ENCODE measurements at regions not wholly inside any gene's neighbourhood (a gene's known extent, or its start where the extent isn't known, plus 50 kb on each side); places are given as distances from the start of the nearest gene placed in this dataset.
"Not testable (repeated sequence)": the region's sequence is repeated elsewhere in the genome, so short reads cannot be mapped to it uniquely, and the experiment has no call there.

DNA sequence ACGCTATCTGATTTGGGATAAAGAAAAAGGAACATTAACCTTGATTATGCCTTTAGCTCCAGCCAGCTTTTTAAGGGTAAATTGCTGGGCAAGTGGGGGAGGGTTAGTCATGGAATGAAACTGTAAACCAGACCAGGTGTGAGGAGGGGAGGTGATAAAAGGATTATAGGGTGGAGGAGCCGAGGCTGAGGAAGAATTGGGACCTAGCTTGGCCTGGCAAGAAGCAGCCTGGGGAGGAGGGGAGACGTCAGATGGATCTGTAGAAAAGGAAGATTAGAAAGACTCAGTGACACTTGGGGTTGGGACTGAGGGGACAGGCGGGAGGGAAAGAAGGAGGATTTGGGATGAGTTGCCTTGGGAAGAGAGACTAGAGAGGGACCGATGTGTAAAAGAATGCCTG, 590.8 kb upstream of the MDGA2 start:
- DNase-seq (ENCODE audit: low spot score): not testable (repeated sequence)

DNA sequence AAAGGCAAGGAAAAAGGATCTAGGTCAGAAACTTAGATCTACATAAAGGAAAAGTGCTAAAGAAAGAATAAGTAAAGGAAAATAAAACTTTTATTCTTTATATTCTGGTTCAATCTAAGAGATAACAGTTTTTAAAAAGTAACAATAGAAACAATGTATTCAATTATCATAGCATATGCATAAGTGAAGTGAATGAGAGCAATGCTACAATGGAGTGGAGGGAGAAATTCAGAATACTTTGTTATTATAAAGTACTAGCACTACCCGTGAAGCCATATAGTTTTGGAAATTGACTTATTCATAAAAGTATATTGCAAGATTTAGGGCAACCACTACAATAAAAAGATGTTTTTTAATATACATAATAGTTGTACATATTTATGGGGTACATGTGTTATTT, 586.0 kb upstream of the MDGA2 start:
- no peak for DNase-seq (ENCODE audit: low spot score)

DNA sequence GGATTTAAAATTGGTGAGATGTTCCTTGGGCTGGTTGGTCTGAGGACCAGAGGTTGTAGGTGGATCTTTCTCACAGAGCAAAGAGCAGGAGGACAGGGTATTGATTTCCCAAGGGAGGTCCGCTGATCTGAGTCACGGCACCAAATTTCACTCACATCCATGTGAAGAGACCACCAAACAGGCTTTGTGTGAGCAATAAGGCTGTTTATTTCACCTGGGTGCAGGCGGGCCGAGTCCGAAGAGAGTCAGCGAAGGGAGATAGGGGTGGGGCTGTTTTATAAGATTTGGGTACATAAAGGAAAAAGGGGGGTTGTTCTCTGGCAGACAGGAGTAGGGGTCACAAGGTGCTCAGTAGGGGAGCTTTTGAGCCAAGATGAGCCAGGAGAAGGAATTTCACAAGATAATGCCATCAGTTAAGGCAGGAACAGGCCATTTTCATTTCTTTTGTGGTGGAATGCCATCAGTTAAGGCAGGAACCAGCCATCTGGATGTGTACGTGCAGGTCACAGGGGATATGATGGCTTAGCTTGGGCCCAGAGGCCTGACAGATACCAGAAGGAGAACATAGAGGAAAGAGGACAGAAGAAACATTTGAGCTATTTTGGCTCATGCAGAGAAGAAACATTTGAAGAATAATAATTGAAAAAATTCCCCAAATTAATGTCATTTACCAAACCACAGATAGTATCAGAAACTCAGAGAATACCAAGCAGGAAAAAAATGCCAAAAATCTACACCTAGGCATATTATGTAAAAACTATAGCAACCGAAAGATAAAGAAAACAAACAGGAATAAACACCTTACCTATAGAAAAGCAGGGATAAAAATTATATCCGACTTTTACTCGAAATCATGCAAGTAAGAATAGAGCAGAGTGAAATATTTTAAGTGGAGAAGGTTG, 585.2 kb upstream of the MDGA2 start:
- DNase-seq (ENCODE audit: low spot score): not testable (repeated sequence)

DNA sequence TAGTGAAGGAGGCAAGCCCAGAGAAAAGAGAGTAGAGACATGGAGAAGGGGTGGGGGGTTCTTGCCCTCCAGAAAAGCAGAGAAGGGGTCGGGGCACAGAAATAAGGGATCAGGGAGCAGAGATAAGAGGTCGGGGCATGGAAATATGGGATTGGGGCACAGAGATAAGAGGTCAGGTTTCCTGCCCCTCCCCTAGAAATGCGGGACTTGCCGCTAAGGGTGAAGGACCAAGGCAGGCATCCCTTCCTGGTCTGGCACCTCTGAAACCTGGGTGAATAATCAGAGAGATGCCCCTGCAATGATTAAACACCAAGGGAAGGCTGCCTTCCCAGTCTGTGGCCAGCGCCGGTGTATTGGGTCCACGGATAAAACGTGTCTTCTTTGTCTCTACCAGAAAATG, 584.5 kb upstream of the MDGA2 start:
- DNase-seq (ENCODE audit: low spot score): not testable (repeated sequence)

DNA sequence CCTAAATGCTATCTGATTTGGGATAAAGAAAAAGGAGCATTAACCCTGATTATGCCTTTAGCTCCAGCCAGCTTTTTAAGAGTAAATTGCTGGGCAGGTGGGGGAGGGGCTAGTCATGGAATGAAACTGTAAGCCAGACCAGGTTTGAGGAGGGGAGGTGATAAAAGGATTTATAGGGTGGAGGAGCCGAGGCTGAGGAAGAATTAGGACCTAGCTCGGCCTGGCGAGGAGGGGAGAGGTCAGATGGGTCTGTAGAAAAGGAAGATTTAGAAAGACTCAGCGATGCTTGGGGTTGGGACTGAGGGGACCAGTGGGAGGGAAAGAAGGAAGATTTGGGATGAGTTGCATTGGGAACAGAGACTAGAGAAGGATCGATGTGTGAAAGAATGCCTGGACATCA, 583.8 kb upstream of the MDGA2 start:
- not testable (repeated sequence) for DNase-seq (ENCODE audit: low spot score)

DNA sequence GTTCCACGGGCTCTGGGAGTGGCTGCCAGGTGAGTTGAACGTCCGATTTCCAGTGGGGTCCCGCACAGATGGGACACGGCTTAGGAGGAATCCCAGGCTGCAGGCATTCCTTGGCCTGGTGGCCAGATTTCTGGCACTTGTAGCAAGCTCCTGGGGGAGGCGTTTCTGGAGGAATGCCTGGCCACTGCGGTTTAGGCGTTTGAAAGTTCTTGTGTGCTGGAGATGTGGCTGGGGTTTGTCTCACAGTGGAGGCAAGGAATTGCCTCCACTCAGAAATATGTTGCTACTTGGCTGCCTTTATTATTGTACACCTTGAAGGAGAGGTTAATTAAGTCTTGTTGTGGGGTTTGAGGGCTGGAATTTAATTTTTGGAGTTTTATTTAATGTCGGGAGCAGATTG, 583.3 kb upstream of the MDGA2 start:
- DNase-seq (ENCODE audit: low spot score): not testable (repeated sequence)

DNA sequence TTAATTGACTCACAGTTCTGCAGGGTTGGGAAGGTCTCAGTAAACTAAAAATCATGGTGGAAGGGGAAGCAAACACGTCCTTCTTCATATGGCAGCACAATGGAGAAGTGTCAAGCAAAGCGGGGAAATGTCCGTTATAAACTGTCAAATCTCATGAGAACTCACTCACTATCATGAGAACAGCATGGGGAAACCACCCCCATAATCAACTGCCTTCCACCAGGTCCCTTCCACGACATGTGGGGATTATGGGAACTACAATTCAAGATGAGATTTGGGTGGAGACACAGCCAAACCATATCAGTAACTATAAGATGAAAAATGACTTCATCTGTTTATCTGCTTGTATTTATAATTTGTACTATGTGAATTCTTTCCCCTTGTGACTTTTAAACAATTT, 577.6 kb upstream of the MDGA2 start:
- DNase-seq (ENCODE audit: low spot score): no peak

DNA sequence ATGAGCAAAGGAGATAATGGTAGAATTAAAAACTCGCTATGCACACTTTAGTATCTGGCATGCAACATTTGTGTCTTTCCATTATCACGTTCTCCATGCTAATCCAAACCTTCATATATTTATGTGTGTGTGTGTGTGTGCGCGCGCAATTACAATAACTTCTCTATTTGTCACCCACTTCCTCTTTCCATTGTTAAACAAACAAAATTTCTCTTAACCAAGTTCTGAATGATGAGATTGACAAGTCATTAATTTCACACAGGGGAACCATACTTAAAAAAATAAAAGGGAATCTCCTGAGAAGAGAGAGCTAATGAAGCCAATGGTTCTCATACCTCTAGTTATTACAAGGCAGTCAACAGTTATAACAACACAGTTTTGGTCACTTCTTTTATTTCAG, 575.9 kb upstream of the MDGA2 start:
- no peak for DNase-seq (ENCODE audit: low spot score)

DNA sequence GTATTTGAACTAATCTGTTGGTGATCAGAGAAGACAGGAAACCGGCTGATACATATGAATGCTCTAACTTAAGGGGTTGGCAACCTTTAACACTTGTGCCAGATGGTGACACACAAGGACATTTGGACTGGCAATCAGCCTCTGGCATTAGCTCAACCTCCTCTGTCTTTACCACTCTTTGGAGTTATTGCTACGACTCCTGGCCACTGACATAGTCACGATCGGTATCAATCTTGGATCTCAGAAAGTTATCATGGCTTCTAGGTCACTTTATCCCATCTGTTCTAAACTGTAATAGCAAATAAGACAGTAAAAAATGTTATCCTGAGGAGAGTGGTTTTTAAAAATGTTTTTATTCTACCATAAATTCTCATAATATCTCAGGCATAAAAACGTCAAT, 575.2 kb upstream of the MDGA2 start:
- DNase-seq (ENCODE audit: low spot score): no peak

DNA sequence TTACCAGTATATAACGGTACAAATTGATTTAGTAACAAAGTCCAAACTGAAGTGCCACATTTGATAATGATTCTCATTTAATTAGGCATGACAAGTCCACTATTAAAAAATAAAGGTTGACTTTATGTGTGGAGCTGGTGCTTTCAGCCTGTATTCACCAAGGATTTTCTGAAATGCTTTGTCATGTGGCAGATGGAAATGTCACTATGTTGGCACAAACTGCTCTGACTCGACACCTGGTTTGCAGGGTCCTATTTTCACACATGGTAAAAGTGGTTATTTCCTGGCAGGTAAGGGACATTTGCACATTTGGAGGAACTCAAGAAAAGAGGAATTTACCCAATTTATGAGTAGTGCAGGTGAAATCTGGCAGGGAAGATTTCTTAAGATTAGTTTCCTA, 572.6 kb upstream of the MDGA2 start:
- no peak for DNase-seq (ENCODE audit: low spot score)

DNA sequence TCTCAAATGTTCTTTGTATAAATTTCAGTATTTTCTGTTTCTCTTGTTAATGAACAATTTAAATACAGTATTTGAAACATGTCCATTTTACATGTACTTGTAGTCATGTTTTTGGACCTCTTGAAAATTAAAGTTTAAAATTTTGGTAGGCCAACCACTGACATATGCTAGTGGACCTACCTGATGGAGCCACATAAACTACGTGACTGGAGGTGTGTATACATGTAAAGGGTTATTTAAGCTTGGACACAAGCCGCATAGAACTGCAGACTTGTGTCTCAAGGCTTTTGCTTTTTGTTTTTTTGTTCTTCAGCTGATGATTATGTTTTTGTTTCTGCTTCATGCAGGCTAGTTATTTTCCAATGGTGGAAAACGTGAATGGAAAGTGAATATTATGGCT, 568.5 kb upstream of the MDGA2 start:
- no peak for DNase-seq (ENCODE audit: low spot score)

DNA sequence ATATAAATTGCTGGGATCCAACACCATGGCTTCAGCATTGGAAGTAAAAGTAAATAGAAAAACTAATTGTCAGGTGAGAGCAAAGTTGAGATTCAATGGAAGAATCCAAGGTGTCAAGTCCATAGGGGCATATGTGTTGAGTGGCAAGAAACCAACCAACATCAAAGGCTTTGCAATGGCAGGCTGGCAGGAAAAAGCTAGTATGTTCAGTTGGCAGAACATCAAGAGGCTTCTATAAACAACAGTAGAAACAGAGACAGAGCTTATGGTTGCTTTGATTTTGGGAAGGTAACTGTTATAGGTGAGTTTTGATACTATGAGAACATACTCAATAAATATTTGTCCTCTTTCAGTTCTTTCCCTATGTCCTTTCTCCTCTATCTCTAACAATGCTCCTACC, 553.7 kb upstream of the MDGA2 start:
- DNase-seq (ENCODE audit: low spot score): no peak

DNA sequence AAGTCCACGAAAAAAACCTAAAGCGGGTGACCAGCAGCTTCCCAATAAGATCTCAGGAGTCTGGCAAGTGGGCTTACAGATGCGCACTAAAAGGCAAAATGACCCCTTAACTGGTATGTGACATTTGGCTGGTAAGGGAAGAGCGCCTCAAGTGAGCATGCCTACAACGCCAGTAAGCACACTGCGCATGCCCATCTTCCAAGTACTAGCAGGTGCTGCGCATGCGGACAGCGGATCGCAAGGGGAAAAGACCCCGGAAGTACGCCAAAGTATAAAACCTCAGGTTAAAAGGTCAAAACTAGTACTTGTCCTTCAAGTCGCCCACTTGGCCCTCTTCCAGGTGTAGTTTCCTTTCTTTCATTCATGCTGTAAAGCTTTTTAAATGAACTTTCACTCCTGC, 518.5 kb upstream of the MDGA2 start:
- no peak for DNase-seq (ENCODE audit: low spot score)

DNA sequence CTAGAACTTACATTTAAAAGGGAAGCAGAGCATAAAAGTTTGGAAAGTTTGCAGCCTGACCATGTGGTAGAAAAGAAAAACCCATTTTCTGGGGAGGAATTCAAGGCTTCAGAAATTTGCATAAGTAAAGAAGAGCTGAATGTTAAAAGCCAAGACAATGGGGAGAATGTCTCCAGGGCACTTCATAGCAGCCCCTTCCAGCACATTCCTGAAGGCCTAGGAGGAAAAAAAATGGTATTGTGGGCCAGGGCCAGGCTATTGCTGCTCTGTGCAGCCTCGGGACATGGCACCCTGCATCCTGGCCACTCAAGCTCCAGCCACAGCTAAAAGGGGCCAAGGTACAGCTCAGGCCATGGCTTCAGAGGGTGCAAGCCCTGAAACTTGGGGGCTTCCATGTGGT, 474.2 kb upstream of the MDGA2 start:
- DNase-seq (ENCODE audit: low spot score): not testable (repeated sequence)

DNA sequence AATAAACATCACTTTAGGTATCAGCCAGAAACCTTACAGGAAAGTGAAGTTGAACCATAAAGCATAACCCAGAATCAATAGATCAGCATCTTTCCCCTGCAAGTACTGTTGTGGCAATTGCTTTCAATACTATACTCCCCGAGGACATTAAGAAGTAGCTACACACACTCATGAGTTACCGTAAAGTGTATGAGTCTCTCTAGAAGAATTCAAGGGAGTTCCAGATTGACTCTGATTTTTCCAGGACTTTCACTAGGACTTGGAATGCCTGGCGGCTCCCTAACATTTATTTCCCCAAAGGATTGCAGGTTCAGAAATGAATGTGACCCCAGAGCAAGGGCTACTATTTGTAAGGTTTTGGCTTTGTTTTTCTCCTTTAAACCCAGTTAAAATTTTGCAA, 465.4 kb upstream of the MDGA2 start:
- no peak for DNase-seq (ENCODE audit: low spot score)

DNA sequence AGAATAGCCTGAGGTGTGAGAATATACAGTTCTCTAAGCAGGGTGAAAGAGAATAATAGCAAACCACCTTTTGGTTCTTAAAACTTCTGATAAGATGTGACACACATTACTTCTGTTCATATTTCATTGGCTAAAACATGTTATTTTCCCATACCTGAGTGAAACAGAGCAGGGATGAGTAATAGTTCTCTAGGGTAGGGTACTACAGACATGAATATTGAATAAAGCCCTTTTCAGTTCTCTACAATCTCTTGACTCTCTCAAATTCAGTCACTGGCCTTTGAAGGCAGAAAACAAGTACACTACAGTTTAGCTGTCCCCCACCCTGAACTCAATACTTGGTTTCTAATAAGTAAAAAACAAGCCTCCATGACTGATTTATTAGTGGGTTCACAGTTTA, 454.1 kb upstream of the MDGA2 start:
- no peak for DNase-seq (ENCODE audit: low spot score)

DNA sequence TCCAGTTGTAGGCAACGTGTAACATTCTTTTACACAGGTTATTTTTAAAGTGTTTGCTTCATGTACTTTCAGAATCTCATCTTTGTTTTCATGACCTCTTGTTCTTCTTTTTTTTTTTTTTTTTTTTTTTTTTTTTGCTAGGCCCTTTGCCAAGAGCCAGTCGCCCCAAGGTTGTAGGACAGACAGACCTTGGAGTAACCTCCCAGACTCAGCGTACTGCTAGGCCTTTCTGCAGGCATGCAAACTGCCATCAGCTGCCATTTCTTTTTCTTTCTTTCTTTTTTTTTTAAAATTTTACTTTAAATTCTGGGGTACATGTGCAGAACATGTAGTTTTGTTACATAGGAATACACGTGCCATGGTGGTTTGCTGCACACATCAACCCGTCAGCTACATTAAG, 452.3 kb upstream of the MDGA2 start:
- no peak for DNase-seq (ENCODE audit: low spot score)

DNA sequence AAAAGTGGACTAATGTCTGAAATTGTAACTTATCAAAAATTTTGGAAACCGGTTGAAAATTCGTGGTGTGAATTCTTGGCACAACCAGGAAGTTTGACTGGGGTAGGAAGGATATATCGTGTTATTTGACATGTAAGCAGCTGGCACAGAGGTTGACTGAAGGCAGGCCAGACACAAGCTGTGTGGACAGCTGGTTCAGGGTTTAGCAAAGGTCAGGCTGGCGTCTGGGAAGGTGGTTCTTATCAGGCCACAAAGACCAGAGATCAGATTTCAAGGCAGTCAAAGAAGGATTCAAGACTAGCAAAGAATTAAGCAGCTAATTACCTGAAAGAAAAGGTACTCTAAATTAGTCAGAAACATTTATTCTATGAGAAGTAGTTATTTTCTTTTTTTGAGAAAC, 450.2 kb upstream of the MDGA2 start:
- DNase-seq (ENCODE audit: low spot score): no peak

DNA sequence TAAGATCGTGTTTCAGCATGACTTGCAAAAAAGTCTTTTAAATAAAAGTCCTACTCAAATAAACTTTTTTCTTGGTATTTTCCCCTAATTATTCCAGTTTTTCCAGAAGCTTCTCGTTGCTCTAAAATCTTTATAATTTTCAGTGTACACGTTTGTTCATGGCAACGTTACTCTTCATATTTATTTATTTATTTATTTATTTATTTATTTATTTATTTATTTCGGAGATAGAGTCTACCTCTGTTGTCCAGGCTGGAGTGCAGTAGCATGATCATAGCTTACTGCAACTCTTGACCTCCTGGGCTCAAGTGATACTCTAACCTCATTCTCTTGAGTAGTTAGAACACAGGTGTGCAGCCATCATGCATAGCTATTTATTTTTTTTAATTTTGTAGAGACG, 438.3 kb upstream of the MDGA2 start:
- DNase-seq (ENCODE audit: low spot score): no peak

DNA sequence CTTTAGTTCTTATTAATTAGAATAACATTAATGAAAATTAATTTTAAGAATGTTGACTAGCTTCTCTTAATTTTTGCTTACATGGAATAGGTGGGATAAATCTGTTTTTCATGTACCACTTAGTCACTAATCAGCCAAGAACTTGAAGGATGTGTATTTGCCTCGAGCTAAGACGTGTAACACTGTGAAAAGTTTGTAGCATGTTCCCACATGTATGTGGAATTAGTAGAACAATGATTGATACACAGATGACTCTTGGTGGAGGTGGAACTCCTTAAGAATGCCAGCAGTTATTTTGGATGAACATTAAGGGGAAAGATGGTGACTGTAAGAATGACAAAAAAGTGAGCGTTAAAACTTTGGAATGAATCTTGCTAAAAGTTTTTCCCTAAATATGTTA, 435.7 kb upstream of the MDGA2 start:
- no peak for DNase-seq (ENCODE audit: low spot score)

DNA sequence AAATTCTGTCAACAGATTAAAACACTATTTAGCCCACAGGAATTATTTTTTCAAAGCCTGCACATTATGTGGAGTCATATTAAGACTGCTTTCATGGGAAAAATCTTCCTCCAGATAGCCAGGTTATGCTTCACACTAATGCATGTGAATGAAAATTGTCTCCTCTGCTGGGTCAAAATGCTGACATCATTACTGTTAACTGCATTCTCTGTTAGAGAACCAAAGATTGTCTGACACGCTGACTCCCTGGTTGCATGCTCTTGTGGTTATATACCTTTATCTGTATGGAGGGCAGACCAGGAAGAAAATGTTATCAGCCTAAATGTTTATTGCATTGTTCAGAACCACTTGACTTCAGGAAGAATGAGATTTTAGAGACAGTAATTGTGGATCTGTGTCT, 432.2 kb upstream of the MDGA2 start:
- no peak for DNase-seq (ENCODE audit: low spot score)

DNA sequence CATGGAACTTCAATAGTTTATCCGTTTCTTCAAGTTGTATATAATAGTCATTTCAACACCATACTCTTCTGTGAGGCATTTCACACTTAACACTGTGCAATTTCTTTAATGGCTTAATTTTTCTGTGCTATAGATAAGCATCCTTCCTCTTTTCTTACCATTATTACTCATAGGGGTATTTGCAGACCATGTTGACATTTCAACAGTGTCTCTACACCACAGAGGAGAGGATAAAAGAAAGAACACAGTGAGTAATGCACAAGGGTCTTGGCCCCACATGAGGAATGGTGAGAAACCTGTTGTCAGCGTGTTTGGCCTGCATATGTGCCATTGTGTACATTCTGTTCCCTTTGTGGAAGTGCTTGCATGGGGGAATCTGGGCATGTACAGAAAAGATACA, 421.5 kb upstream of the MDGA2 start:
- DNase-seq (ENCODE audit: low spot score): no peak

DNA sequence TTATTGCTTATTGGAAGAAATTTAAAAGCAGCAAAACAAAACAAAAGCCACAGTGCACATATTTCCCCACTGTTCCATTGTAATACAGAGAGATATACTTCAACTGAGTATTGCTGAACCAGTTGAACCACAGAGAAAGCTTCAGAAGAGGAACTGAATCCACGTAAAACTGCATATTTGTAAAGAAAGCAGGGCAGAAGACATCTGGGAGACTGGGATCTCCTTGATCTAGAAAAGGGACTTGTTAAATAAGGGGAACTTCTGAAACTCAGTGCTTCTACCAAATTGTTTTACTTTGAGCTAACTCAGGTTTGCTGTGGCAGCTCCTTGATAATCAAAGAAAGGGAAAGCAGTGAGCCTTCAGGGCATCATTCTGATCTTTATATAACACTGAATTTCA, 411.1 kb upstream of the MDGA2 start:
- DNase-seq (ENCODE audit: low spot score): no peak

DNA sequence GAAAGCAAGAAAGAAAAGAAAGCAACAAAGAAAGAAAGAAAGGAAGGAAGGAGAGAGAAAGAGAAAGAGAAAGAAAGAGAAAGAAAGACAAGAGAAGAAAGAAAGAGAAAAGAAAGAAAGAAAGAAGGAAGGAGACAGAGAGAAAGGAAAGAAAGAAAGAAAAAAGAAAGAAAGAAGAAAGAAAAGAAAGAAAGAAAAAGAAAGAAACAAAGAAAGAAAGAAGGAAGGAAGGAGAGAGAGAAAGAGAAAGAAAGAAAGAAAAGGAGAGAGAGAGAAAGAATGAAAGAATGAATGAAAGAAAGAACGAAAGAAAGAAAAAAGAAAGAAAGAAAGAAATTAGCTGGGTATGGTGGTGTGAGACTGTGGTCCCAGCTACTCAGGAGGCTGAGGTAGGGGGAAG, 400.1 kb upstream of the MDGA2 start:
- DNase-seq (ENCODE audit: low spot score): no peak
